ENCODE measurements at regions not wholly inside any gene's neighbourhood (a gene's known extent, or its start where the extent isn't known, plus 50 kb on each side); places are given as distances from the start of the nearest gene placed in this dataset.

DNA sequence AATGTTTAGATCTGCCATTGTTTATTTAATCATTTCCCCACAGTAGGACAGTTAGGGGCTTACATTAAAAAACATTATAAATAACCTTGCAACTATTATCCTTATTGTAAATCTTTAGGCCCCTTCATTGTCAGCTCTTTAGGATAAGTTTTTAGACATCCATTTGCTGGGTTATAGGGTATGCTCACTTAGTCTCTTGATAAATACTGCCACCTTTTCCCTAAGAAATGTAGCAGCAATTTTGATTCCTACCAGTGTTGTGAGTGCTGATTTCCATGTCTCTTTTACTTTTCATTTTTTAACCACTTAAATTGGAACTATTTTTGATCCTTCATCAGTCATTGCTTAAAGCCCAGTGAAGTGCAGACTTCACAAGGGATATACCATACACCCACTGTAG is 94.4 kb downstream of the AVPR1A start:
- TF ChIP-seq, protein P1, sequence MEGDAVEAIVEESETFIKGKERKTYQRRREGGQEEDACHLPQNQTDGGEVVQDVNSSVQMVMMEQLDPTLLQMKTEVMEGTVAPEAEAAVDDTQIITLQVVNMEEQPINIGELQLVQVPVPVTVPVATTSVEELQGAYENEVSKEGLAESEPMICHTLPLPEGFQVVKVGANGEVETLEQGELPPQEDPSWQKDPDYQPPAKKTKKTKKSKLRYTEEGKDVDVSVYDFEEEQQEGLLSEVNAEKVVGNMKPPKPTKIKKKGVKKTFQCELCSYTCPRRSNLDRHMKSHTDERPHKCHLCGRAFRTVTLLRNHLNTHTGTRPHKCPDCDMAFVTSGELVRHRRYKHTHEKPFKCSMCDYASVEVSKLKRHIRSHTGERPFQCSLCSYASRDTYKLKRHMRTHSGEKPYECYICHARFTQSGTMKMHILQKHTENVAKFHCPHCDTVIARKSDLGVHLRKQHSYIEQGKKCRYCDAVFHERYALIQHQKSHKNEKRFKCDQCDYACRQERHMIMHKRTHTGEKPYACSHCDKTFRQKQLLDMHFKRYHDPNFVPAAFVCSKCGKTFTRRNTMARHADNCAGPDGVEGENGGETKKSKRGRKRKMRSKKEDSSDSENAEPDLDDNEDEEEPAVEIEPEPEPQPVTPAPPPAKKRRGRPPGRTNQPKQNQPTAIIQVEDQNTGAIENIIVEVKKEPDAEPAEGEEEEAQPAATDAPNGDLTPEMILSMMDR (IDR thresholded peaks at IDR 0.05) = no peak
- TF ChIP-seq POLR2A (IDR thresholded peaks at IDR 0.05) (no peak), POLR2AphosphoS5 (IDR thresholded peaks at IDR 0.05) (no peak), EP300 (IDR thresholded peaks at IDR 0.05) (no peak)
